Lower leg skin (tissue), 3 donors: ENCODE measurements at regions not wholly inside any gene's neighbourhood (a gene's known extent, or its start where the extent isn't known, plus 50 kb on each side); places are given as distances from the start of the nearest gene placed in this dataset.

Source experiments
- CTCF ChIP-seq, 3 donors: fragments of 450-650 bp; IDR thresholded peaks; one replicate each; pipeline ENCODE4 v1.5.1; 2016; ENCODE audit warnings: antibody characterized with exemption in 3 of 3, mild to moderate bottlenecking in 3 of 3, moderate library complexity in 2 of 3
- POLR2A ChIP-seq, 2 donors: fragments of 450-650 bp; IDR thresholded peaks; one replicate each; pipeline ENCODE4 v1.6.1; 2016 to 2017; ENCODE audit warnings: antibody characterized with exemption in 2 of 2, mild to moderate bottlenecking in 1 of 2, moderate library complexity in 1 of 2

- TF ChIP-seq CTCF (IDR thresholded peaks at IDR 0.05) (no peak), POLR2A (IDR thresholded peaks at IDR 0.05) (no peak)
These were observed 286.3 kb downstream of the FAM43A start for GRCh38 chr3:194971965-194972364.
